HEK293 (cell line): ENCODE measurements at regions not wholly inside any gene's neighbourhood (a gene's known extent, or its start where the extent isn't known, plus 50 kb on each side); places are given as distances from the start of the nearest gene placed in this dataset.

Source experiments
- CTCF ChIA-PET: fragments of 350-600 bp; formaldehyde crosslinking; extraction: SDS; loops from one replicate; lab custom pipeline; 2021; ENCODE audit warnings: antibody characterized with exemption; lab: Yijun Ruan, JAX
- POLR2A ChIA-PET: fragments of 300-600 bp; formaldehyde crosslinking; extraction: SDS; loops from one replicate; lab custom pipeline; 2020; ENCODE audit warnings: antibody characterized with exemption, inconsistent platforms; lab: Yijun Ruan, JAX
- H3K27ac ChIP-seq: fragments of 200-500 bp; sonication (Bioruptor generic); 2 replicates; pipeline ENCODE4 v1.5.1; 2014; ENCODE audit warnings: low read depth, low read length, control low read depth, inconsistent platforms; ENCODE audit errors: extremely low read depth
- H3K36me3 ChIP-seq, 2 experiments: fragments of 200-500 bp in 1 of 2; sonication (Bioruptor generic) in 1 of 2; 1 replicate in 1 of 2; 2 replicates in 1 of 2; pipeline ENCODE4 v1.5.1; 2014 to 2017; ENCODE audit warnings: inconsistent platforms in 2 of 2, low read length in 2 of 2; ENCODE audit not compliant: control insufficient read depth in 2 of 2, insufficient read depth in 1 of 2
- H3K4me1 ChIP-seq: fragments of 200-500 bp; sonication (Bioruptor generic); 2 replicates; pipeline ENCODE4 v1.5.1; 2014; ENCODE audit warnings: mild to moderate bottlenecking, low read length, inconsistent platforms; ENCODE audit not compliant: control insufficient read depth, insufficient read depth
- H3K4me3 ChIP-seq: 2 replicates; pipeline ENCODE4 v1.5.1; 2011; ENCODE audit warnings: low read depth, mild to moderate bottlenecking, control low read depth, low read length, moderate library complexity
- H3K9me3 ChIP-seq: fragments of 200-500 bp; sonication (Bioruptor generic); 2 replicates; pipeline ENCODE4 v1.5.1; 2014; ENCODE audit warnings: low read depth, low read length, inconsistent platforms; ENCODE audit not compliant: control insufficient read depth, insufficient read depth
- GLI2 ChIP-seq: fragments of 450-650 bp; formaldehyde crosslinking; IDR thresholded peaks from 2 replicates; pipeline ENCODE4; 2017; ENCODE audit warnings: missing biosample characterization, missing genetic modification characterization, low read depth, borderline replicate concordance
- GLIS1 ChIP-seq: fragments of 450-650 bp; formaldehyde crosslinking; IDR thresholded peaks from 2 replicates; pipeline ENCODE4 v1.5.1; 2016; ENCODE audit warnings: missing biosample characterization, missing genetic modification characterization
- KLF8 ChIP-seq: fragments of 450-650 bp; formaldehyde crosslinking; IDR thresholded peaks from 2 replicates; pipeline ENCODE4 v1.5.1; 2016; ENCODE audit warnings: missing biosample characterization, missing genetic modification characterization
- OSR2 ChIP-seq: fragments of 450-650 bp; formaldehyde crosslinking; IDR thresholded peaks from 2 replicates; pipeline ENCODE4 v1.5.1; 2016; ENCODE audit warnings: missing biosample characterization, missing genetic modification characterization
- TCF7L2 ChIP-seq: IDR thresholded peaks from 2 replicates; pipeline ENCODE4 v1.6.1; 2011; ENCODE audit warnings: low read depth, mild to moderate bottlenecking, inconsistent platforms, low read length, moderate library complexity, borderline replicate concordance
- TRIM28 ChIP-seq: IDR thresholded peaks from 2 replicates; pipeline ENCODE4 v1.6.1; 2011; ENCODE audit warnings: low read length, control low read depth, borderline replicate concordance
- WT1 ChIP-seq: fragments of 450-650 bp; formaldehyde crosslinking; IDR thresholded peaks from 2 replicates; pipeline ENCODE4 v1.5.1; 2016; ENCODE audit warnings: missing biosample characterization, missing genetic modification characterization
- ZBTB17 ChIP-seq: fragments of 450-650 bp; formaldehyde crosslinking; IDR thresholded peaks from 2 replicates; pipeline ENCODE4 v1.5.1; 2016; ENCODE audit warnings: missing biosample characterization, missing genetic modification characterization
- ZNF184 ChIP-seq: fragments of 450-650 bp; IDR thresholded peaks from 2 replicates; pipeline ENCODE4 v1.5.1; 2018; ENCODE audit warnings: missing biosample characterization, mild to moderate bottlenecking, missing genetic modification characterization
- ZNF19 ChIP-seq: fragments of 450-650 bp; formaldehyde crosslinking; IDR thresholded peaks from 2 replicates; pipeline ENCODE4; 2016; ENCODE audit warnings: missing biosample characterization, missing genetic modification characterization, low read depth
- ZNF248 ChIP-seq: fragments of 450-650 bp; formaldehyde crosslinking; IDR thresholded peaks from 2 replicates; pipeline ENCODE4 v1.5.1; 2017; ENCODE audit warnings: missing biosample characterization, missing genetic modification characterization
- ZNF558 ChIP-seq: fragments of 450-650 bp; formaldehyde crosslinking; IDR thresholded peaks from 2 replicates; pipeline ENCODE4 v1.5.1; 2016; ENCODE audit warnings: missing biosample characterization, missing genetic modification characterization
- ZNF624 ChIP-seq: fragments of 450-650 bp; formaldehyde crosslinking; IDR thresholded peaks from 2 replicates; pipeline ENCODE4 v1.5.1; 2017; ENCODE audit warnings: missing biosample characterization, missing genetic modification characterization
- ZNF664 ChIP-seq: fragments of 450-650 bp; formaldehyde crosslinking; IDR thresholded peaks from 2 replicates; pipeline ENCODE4 v1.5.1; 2016; ENCODE audit warnings: missing biosample characterization, missing genetic modification characterization
- ZNF670 ChIP-seq: fragments of 450-650 bp; formaldehyde crosslinking; IDR thresholded peaks from 2 replicates; pipeline ENCODE4 v1.5.1; 2016; ENCODE audit warnings: missing biosample characterization, missing genetic modification characterization, low read depth
- TF ChIP-seq, protein P1 (sequence below): fragments of 450-650 bp; formaldehyde crosslinking; IDR thresholded peaks from 2 replicates; pipeline ENCODE4 v1.5.1; 2016; ENCODE audit warnings: missing biosample characterization, missing genetic modification characterization
- TF ChIP-seq, protein P2 (sequence below): fragments of 450-650 bp; formaldehyde crosslinking; IDR thresholded peaks from 2 replicates; pipeline ENCODE4 v1.5.1; 2016; ENCODE audit warnings: missing biosample characterization, missing genetic modification characterization
- TF ChIP-seq, protein P3 (sequence below): fragments of 450-650 bp; formaldehyde crosslinking; IDR thresholded peaks from 2 replicates; pipeline ENCODE4 v1.5.1; 2016; ENCODE audit warnings: missing biosample characterization, missing genetic modification characterization
- TF ChIP-seq, protein P4 (sequence below): fragments of 450-650 bp; formaldehyde crosslinking; IDR thresholded peaks from 2 replicates; pipeline ENCODE4 v1.5.1; 2016; ENCODE audit warnings: missing biosample characterization, missing genetic modification characterization
- TF ChIP-seq, protein P5 (sequence below): sonication (generic); formaldehyde crosslinking; IDR thresholded peaks from 2 replicates; pipeline ENCODE4 v1.8.1; 2022; ENCODE audit warnings: mild to moderate bottlenecking, moderate library complexity, missing genetic modification reagents
- TF ChIP-seq, protein P6 (sequence below): fragments of 450-650 bp; formaldehyde crosslinking; IDR thresholded peaks from 2 replicates; pipeline ENCODE4 v1.5.1; 2016; ENCODE audit warnings: missing biosample characterization, missing genetic modification characterization, low read depth
- TF ChIP-seq, protein P7 (sequence below): fragments of 450-650 bp; formaldehyde crosslinking; IDR thresholded peaks from 2 replicates; pipeline ENCODE4 v1.5.1; 2016; ENCODE audit warnings: missing biosample characterization, missing genetic modification characterization

DNA sequence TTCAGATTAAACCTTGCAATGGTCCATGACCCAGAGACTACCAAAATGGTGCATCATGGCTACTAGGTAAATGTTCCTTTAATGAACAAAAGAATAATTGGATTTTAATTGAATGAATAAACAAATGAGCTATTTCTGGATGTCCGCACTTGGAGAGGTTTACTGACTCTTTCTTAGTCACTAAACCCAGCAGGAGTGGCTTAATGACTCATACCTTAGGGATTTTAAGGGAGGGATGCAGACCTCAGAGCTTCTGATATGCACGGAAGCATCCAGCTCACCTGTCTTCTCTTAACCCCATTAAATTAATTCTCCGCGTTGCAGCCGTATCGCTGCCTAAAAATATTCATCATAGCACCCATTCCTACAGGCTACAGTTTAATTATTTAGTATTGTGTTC lies 970.0 kb upstream of the SLC35B3 start:
- TF ChIP-seq ZBTB17 (tag by site-specific recombination) (peak; percentile 49), KLF8 (tag by site-specific recombination) (0 out of 2 replicates have a peak, but pooled peaks have one; percentile 34), ZNF19 (tag by site-specific recombination) (no peak), ZNF248 (tag by site-specific recombination) (no peak), ZNF184 (0 out of 2 replicates have a peak, but pooled peaks have one; percentile 14), OSR2 (tag by site-specific recombination) (peak; percentile 80)
- TF ChIP-seq, protein P1, sequence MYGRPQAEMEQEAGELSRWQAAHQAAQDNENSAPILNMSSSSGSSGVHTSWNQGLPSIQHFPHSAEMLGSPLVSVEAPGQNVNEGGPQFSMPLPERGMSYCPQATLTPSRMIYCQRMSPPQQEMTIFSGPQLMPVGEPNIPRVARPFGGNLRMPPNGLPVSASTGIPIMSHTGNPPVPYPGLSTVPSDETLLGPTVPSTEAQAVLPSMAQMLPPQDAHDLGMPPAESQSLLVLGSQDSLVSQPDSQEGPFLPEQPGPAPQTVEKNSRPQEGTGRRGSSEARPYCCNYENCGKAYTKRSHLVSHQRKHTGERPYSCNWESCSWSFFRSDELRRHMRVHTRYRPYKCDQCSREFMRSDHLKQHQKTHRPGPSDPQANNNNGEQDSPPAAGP (tag by site-specific recombination): no peak
- TF ChIP-seq, protein P2, sequence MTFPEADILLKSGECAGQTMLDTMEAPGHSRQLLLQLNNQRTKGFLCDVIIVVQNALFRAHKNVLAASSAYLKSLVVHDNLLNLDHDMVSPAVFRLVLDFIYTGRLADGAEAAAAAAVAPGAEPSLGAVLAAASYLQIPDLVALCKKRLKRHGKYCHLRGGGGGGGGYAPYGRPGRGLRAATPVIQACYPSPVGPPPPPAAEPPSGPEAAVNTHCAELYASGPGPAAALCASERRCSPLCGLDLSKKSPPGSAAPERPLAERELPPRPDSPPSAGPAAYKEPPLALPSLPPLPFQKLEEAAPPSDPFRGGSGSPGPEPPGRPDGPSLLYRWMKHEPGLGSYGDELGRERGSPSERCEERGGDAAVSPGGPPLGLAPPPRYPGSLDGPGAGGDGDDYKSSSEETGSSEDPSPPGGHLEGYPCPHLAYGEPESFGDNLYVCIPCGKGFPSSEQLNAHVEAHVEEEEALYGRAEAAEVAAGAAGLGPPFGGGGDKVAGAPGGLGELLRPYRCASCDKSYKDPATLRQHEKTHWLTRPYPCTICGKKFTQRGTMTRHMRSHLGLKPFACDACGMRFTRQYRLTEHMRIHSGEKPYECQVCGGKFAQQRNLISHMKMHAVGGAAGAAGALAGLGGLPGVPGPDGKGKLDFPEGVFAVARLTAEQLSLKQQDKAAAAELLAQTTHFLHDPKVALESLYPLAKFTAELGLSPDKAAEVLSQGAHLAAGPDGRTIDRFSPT (tag by site-specific recombination): 0 out of 2 replicates have a peak, but pooled peaks have one; percentile 10
- TF ChIP-seq, protein P3, sequence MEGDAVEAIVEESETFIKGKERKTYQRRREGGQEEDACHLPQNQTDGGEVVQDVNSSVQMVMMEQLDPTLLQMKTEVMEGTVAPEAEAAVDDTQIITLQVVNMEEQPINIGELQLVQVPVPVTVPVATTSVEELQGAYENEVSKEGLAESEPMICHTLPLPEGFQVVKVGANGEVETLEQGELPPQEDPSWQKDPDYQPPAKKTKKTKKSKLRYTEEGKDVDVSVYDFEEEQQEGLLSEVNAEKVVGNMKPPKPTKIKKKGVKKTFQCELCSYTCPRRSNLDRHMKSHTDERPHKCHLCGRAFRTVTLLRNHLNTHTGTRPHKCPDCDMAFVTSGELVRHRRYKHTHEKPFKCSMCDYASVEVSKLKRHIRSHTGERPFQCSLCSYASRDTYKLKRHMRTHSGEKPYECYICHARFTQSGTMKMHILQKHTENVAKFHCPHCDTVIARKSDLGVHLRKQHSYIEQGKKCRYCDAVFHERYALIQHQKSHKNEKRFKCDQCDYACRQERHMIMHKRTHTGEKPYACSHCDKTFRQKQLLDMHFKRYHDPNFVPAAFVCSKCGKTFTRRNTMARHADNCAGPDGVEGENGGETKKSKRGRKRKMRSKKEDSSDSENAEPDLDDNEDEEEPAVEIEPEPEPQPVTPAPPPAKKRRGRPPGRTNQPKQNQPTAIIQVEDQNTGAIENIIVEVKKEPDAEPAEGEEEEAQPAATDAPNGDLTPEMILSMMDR (tag by site-specific recombination): no peak
- Histone ChIP-seq H3K4me3 (no peak overlapping the region), H3K4me1 (peaks cover 33% of the 10 kb centered on the region), H3K36me3 (no peaks in the 10 kb centered on the region), H3K9me3 (no peaks in the 10 kb centered on the region), H3K27ac (no peak overlapping the region; the same call in 1 of the 2 replicates)
- ChIA-PET CTCF (interaction anchor here (0.5 to 1.3 kb wide), 2 partner anchors 8 to 156 kb away, joined by 3 to 5 read pairs; no protein-coding TSS in a partner anchor), POLR2A (no interaction called here)

DNA sequence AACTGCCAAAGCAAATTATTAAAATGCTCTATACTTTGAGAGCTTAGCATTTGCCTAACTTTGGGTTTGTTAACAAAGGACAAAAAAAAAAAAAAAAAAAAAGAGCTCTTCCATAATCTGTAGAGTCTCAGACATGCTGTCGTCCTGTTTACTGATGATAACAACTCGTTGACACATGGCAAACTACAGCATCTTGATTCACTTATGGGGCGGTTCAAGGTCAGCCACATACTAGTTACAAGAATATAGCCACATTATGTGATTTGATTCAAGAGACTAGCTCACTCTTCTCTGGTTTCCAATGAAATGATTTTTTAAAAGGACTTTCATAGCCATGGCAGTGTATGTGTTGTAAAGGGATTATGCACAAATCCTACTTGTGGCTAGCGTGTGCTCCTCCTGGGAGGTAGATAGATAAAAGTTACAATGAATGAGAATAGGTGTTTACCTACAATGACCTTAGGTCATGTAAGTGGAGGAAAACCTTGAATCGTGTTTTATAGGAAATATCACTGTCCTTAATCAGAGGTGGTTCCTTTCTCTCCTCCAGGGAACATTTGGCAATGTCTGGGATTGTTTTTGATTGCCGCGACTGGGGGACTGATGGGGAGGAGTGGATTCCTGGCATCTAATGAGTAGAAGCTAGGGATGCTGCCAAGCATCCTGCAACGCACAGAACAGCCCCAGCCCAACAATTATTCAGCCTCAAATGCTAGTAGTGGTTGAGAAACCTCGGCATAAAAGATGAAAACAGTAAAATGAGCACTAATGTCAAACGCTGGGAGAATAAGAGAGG lies 969.2 kb upstream of the SLC35B3 start:
- ChIA-PET POLR2A (no interaction called here), CTCF (interaction anchor here (1.3 kb wide), 1 partner anchor 9 kb away, joined by 5 read pairs; no protein-coding TSS in a partner anchor)
- Histone ChIP-seq H3K4me3 (no peak overlapping the region), H3K4me1 (peaks cover 33% of the 10 kb centered on the region), H3K36me3 (no peaks in the 10 kb centered on the region), H3K9me3 (no peaks in the 10 kb centered on the region), H3K27ac (no peak overlapping the region; the same call in 1 of the 2 replicates)
- TF ChIP-seq TRIM28 (no peak), ZNF558 (tag by site-specific recombination) (no peak), ZNF670 (tag by site-specific recombination) (no peak), TCF7L2 (peak; percentile 12; the same call in 1 of the 2 replicates), GLI2 (tag by site-specific recombination) (no peak), ZNF624 (tag by site-specific recombination) (no peak), KLF8 (tag by site-specific recombination) (peak; percentile 68), GLIS1 (tag by site-specific recombination) (peak; percentile 81), WT1 (no peak), ZNF664 (no peak)
- TF ChIP-seq, protein P4, sequence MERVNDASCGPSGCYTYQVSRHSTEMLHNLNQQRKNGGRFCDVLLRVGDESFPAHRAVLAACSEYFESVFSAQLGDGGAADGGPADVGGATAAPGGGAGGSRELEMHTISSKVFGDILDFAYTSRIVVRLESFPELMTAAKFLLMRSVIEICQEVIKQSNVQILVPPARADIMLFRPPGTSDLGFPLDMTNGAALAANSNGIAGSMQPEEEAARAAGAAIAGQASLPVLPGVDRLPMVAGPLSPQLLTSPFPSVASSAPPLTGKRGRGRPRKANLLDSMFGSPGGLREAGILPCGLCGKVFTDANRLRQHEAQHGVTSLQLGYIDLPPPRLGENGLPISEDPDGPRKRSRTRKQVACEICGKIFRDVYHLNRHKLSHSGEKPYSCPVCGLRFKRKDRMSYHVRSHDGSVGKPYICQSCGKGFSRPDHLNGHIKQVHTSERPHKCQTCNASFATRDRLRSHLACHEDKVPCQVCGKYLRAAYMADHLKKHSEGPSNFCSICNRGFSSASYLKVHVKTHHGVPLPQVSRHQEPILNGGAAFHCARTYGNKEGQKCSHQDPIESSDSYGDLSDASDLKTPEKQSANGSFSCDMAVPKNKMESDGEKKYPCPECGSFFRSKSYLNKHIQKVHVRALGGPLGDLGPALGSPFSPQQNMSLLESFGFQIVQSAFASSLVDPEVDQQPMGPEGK (tag by site-specific recombination): no peak
- TF ChIP-seq, protein P5, sequence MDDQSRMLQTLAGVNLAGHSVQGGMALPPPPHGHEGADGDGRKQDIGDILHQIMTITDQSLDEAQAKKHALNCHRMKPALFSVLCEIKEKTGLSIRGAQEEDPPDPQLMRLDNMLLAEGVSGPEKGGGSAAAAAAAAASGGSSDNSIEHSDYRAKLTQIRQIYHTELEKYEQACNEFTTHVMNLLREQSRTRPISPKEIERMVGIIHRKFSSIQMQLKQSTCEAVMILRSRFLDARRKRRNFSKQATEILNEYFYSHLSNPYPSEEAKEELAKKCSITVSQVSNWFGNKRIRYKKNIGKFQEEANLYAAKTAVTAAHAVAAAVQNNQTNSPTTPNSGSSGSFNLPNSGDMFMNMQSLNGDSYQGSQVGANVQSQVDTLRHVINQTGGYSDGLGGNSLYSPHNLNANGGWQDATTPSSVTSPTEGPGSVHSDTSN (CRISPR knock-in tag): no peak
- TF ChIP-seq, protein P6, sequence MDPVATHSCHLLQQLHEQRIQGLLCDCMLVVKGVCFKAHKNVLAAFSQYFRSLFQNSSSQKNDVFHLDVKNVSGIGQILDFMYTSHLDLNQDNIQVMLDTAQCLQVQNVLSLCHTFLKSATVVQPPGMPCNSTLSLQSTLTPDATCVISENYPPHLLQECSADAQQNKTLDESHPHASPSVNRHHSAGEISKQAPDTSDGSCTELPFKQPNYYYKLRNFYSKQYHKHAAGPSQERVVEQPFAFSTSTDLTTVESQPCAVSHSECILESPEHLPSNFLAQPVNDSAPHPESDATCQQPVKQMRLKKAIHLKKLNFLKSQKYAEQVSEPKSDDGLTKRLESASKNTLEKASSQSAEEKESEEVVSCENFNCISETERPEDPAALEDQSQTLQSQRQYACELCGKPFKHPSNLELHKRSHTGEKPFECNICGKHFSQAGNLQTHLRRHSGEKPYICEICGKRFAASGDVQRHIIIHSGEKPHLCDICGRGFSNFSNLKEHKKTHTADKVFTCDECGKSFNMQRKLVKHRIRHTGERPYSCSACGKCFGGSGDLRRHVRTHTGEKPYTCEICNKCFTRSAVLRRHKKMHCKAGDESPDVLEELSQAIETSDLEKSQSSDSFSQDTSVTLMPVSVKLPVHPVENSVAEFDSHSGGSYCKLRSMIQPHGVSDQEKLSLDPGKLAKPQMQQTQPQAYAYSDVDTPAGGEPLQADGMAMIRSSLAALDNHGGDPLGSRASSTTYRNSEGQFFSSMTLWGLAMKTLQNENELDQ: no peak
- TF ChIP-seq, protein P7, sequence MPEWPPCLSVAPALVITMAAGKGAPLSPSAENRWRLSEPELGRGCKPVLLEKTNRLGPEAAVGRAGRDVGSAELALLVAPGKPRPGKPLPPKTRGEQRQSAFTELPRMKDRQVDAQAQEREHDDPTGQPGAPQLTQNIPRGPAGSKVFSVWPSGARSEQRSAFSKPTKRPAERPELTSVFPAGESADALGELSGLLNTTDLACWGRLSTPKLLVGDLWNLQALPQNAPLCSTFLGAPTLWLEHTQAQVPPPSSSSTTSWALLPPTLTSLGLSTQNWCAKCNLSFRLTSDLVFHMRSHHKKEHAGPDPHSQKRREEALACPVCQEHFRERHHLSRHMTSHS (tag by site-specific recombination): no peak
